HG03103 (cell line): ENCODE measurements at regions not wholly inside any gene's neighbourhood (a gene's known extent, or its start where the extent isn't known, plus 50 kb on each side); places are given as distances from the start of the nearest gene placed in this dataset.

ENCODE experiments used
- ATAC-seq: cut with Tn5 transposase; IDR thresholded peaks from one replicate; pipeline ENCODE4 v1.9.1; 2021; ENCODE audit warnings: low read depth; ENCODE audit not compliant: unreplicated experiment

DNA sequence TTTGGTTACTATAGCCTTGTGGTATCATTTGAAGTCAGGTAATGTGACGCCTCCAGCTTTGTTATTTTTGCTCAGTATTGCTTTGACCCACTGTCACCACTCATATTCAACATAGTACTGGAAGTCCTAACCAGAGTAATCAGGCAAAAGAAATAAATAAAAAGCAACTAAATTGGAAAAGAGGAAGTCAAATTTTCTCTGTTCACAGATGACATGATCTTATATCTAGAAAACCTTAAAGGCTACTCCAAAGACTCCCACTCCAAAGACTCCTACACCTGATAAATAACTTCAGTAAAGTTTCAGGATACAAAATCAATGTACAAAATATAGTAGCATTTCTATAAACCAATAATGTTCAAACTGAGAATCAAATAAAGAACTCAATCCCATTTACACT, 348.6 kb downstream of the CXXC4 start:
- ATAC-seq, result no peak

GRCh38 chr4:104138116-104138515, 356.6 kb downstream of the CXXC4 start:
- no peak for ATAC-seq

GRCh38 chr4:104129243-104129642, 365.5 kb downstream of the CXXC4 start:
- no peak for ATAC-seq

- no peak for ATAC-seq
These were observed 365.9 kb downstream of the CXXC4 start for GRCh38 chr4:104128850-104129213.

- ATAC-seq, result no peak
These were observed 366.5 kb downstream of the CXXC4 start for GRCh38 chr4:104128031-104128849.

DNA sequence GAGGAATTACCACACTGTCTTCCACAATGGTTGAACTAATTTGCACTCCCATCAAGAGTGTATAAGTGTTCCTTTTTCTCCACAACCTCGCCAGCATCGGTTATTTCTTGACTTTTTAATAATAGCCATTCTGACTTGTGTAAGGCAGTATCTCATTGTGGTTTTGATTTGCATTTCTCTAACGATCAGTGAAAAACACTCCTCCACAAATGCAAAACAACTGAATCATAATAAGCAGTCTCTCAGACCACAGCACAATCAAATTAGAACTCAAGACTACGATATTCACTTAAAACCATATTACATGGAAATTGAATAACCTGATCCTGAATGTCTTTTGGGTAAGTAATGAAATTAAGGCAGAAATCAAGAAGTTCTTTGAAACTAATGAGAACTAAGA, 371.7 kb downstream of the CXXC4 start:
- no peak for ATAC-seq

DNA sequence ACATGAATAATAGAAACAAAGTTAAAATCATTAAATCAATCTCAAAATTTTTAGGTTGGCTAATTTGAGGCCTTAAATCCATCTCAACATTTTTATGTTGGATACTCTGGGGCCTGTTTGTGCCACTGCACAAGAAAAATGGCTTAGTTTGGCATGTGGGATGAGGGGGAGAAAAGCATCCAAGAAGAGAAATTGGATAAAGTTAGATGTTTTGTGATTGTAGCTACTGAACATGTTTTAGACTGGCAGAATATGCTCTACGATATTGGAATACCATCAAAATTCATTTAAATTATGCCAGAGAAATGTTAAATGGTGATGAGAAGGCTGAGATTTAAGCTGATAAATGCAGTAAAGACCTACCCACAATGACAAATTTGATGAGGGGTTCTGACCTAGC, 376.9 kb downstream of the CXXC4 start:
- no peak for ATAC-seq

DNA sequence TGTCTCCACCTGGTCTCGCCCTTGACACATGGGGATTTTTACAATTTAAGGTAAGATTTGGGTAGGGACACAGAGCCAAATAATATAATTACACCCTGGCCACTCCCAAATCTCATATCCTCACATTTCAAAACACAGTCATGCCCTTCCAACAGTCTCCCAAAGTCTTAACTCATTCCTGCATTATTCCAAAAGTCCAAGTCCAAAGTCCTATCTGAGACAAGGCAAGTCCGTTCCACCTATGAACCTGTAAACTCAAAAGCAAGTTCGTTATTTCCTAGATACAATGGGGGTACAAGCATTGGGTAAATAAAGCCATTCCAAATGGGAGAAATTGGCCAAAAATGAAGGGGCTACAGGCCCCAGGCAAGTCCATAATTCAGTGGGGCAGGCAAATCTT, 380.8 kb downstream of the CXXC4 start:
- ATAC-seq, result no peak

- no peak for ATAC-seq
These were observed 379.4 kb upstream of the TACR3 start for GRCh38 chr4:104099141-104099540.

DNA sequence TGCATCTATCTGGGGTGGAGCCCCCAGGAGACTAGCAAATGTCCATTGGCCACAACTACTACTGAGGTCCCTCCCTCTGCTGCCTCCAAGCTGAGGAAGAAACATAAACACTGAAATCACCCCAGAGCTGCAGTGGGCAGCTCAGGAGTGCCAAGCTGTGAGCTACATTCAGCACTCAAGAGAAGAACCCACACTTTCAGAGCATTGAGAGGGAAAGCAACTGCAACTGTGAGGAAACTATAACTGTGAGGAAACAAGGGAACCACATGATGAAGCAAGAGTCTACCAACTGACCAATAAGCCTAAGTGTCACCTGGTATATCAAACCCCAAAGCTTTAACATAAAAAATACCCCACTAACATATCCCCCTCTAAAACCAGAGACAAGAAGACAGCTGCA, 373.5 kb upstream of the TACR3 start:
- ATAC-seq, result no peak

GRCh38 chr4:104073229-104073628, 353.4 kb upstream of the TACR3 start:
- ATAC-seq, result no peak

DNA sequence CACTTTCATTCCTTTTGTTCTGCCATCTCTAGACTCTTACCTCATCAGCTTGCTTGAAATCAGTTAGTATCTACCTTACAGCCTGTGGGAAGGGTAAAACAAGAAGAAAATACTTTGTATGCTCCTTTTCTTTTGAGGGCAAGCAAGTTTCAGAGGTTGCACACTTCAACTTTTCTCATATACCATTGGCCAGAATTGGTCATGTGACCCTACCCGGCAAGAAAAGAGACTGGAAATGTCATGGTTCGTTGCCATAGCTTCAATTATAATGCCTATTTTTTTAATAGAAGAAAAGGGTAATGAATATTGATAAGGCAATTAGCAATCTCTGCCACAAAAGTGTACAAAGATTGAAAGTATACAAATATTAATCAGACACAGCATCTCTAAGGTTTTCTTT, 346.7 kb upstream of the TACR3 start:
- no peak for ATAC-seq

DNA sequence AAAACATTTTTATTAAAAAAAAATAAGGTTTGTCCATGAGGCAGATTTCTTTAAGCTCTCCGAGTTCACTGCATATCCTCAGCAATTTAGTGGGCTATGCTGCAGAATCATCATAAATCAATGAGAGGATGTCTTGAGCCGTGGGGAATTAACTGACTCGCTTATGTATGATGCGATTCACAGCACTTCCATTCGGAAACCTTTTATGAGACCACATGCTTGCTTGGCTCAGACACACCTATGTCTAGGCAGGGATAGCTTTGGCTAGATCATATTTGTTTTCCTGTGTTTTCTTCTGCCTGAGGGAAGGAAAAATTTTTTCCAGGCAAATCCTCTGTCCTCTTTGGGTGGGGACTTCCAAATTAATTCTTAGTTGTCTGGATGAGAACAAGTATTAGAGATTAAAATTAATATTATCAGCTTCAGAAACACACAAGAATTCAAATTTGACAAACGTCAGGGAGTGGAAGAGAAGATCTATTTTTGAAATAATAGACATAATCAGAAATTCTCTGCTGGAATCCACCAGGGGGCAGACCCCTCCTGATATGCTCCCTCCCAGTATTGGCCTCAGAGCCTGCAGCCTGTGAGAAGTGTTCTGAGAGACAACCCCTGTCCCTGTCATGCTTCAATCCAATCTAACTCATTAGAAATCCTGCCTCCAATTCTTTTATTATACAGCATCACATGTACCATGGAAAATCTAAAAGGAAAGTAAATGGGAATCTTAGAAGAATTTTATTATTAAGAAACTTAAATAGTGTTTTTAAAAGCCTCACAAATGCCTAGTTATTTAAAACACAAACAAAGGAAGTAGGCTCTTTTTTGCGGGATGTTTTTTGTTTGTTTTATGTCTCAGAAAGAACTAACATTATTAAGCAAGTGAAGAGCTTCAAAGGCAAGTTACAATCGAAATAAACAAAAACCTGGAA, 345.1 kb upstream of the TACR3 start:
- peak; percentile 86 for ATAC-seq

- ATAC-seq, result no peak
These were observed 343.6 kb upstream of the TACR3 start for GRCh38 chr4:104063341-104063740.

- ATAC-seq, result no peak
These were observed 324.6 kb upstream of the TACR3 start for GRCh38 chr4:104044369-104044768.

GRCh38 chr4:104032896-104033295, 313.1 kb upstream of the TACR3 start:
- ATAC-seq, result no peak

DNA sequence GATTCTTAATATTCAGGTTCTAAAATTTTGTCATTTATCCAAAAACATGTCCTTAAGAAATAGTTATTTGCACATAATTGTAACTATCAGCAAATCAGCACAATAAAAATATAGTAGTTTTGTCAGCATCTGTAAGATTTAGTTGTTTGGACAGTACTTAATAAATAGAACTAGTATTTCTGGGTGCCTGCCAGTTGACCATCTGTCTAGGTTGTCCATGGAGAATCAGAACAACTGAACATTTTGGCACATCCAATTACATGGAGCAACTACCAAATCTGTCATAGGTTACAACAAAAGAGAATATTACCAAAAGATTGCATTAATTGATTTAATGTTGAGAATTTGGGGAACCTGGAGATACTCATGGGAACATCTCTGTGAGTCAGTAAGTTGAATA, 305.5 kb upstream of the TACR3 start:
- no peak for ATAC-seq

DNA sequence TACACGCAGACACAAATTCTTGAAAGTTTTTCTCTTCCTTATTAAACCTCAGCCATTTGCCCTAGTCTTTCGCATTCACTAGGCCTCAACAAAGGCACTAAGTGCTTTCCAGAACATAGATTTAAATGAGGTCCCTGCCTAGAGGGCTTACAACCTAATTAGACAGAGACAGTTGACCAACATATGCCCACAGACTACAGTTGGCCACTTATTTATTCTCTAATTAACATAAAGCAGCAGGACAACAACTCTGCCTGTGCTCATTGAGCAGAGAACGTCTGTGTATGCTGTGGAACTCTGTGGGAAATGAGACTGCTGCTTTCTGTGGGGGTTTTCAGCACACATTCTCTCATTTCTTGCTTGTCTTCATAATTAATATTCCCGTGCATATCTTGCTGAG, 303.0 kb upstream of the TACR3 start:
- ATAC-seq, result no peak

- ATAC-seq, result no peak
These were observed 302.4 kb upstream of the TACR3 start for GRCh38 chr4:104022226-104022625.

DNA sequence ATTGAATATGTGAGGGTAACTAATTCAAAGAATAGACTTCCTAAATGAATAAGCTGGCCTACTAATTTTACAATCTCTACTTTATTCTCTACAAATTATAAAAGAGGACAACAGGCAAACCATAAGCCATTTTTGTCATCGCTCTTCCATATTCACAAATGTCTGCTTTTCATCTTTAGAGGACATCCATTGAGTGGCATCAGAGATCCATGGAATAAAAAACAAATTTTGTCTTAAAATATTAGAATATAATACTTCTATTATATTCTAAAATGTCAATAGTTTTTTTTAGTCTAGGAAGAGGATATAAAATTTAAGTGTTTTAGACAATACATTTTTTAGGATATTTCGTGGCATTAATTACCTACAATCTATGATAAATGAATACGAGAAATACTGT, 300.9 kb upstream of the TACR3 start:
- no peak for ATAC-seq

DNA sequence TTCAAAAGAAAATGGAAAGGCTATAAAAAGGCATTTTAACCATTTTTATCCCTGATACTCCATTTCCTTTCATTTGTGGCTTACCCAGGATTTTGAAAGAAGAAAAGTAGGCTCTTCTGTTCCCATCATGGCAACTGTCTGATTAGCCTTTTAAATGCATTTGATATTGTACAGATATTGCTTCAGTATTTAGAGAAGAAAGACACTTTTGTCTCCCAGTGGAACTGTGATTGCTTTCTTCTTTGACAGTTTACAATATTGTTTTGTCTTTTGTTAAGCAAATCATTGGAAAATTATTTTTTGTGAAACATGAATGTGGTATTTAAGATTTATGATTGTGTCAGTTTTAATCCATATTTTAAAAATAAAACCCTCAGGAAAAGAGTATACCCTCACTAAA, 297.4 kb upstream of the TACR3 start:
- no peak for ATAC-seq

DNA sequence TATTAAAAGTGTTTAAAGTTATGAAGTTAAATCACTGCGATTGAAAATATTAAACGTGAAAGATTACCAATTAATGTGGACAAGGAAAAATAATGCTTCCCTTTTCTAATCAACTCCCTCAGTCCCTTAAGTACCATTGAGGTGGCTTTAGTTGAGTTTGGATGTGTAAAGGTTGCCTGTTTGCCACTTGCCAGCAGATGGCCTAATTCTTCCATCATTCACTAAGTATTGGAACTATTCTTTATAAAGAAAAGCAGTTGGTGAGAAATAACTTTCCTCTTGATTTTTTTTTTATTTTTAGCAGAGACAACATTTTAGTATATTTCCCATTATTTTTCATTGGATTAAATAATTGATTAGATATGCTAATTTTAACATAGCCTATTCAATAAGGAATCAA, 295.9 kb upstream of the TACR3 start:
- no peak for ATAC-seq
